ENCODE measurements at regions not wholly inside any gene's neighbourhood (a gene's known extent, or its start where the extent isn't known, plus 50 kb on each side); places are given as distances from the start of the nearest gene placed in this dataset.

- DNase-seq, result no peak
Measured at GRCh38 chr2:158049129-158049855, 52.4 kb upstream of the UPP2 start.

GRCh38 chr2:158048327-158048726 is 53.3 kb upstream of the UPP2 start:
- no peak for DNase-seq

- no peak for DNase-seq
Measured at GRCh38 chr2:158047156-158047611, 54.5 kb upstream of the UPP2 start.

- DNase-seq, result peak; percentile 49 to 90 (median 80)
Measured at GRCh38 chr2:158046121-158046880, 55.4 kb upstream of the UPP2 start.

GRCh38 chr2:158045362-158045761 is 56.3 kb upstream of the UPP2 start:
- DNase-seq, result no peak

- DNase-seq, result no peak
Measured at GRCh38 chr2:158043181-158043948, 58.3 kb upstream of the UPP2 start.

GRCh38 chr2:158042666-158043065 is 59.0 kb upstream of the UPP2 start:
- DNase-seq, result no peak

- DNase-seq, result no peak
Measured at GRCh38 chr2:158042245-158042644, 59.4 kb upstream of the UPP2 start.

GRCh38 chr2:158041400-158041799 is 60.3 kb upstream of the UPP2 start:
- no peak for DNase-seq

GRCh38 chr2:158038901-158039300 is 62.8 kb upstream of the UPP2 start:
- no peak for DNase-seq

- DNase-seq, result peak in 1 of 3 donors; percentile 65
Measured at GRCh38 chr2:158034198-158034866, 67.3 kb upstream of the UPP2 start.

- no peak for DNase-seq
Measured at GRCh38 chr2:158031371-158031770, 70.3 kb upstream of the UPP2 start.

- peak in 2 of 3 donors; percentile 40 to 57 for DNase-seq
Measured at GRCh38 chr2:158025255-158025996, 76.2 kb upstream of the UPP2 start.

GRCh38 chr2:158024288-158024898 is 77.3 kb upstream of the UPP2 start:
- DNase-seq, result peak in 1 of 3 donors; percentile 60

- no peak for DNase-seq
Measured at GRCh38 chr2:158022888-158023287, 78.8 kb upstream of the UPP2 start.

- DNase-seq, result no peak
Measured at GRCh38 chr2:158021226-158021625, 80.5 kb upstream of the UPP2 start.

GRCh38 chr2:158015428-158016076 is 86.1 kb upstream of the UPP2 start:
- DNase-seq, result no peak

- DNase-seq, result peak in 2 of 3 donors; percentile 47 to 78
Measured at GRCh38 chr2:158013891-158014290, 87.8 kb upstream of the UPP2 start.

- DNase-seq, result no peak
Measured at GRCh38 chr2:158011055-158011771, 90.5 kb upstream of the UPP2 start.
